MV-4-11 (cell line): ENCODE measurements at regions not wholly inside any gene's neighbourhood (a gene's known extent, or its start where the extent isn't known, plus 50 kb on each side); places are given as distances from the start of the nearest gene placed in this dataset.
A peak's percentile ranks its signal among the peaks of the same experiment; 100 is the strongest.

Experiments used
- DNase-seq: peaks from one replicate; lab custom pipeline; 2025; lab: John Stamatoyannopoulos, UW

GRCh38 chr9:28821240-28821639, 1248.0 kb upstream of the C9orf72 start:
- no peak for DNase-seq

GRCh38 chr9:28824432-28824963, 1251.2 kb upstream of the C9orf72 start:
- no peak for DNase-seq

- no peak for DNase-seq
These were observed 1259.0 kb upstream of the C9orf72 start for GRCh38 chr9:28832168-28832770.

- DNase-seq: no peak
These were observed 1260.9 kb upstream of the C9orf72 start for GRCh38 chr9:28834156-28834555.

GRCh38 chr9:28839778-28840430, 1266.6 kb upstream of the C9orf72 start:
- no peak for DNase-seq

- peak; percentile 92 for DNase-seq
These were observed 1268.5 kb upstream of the C9orf72 start for GRCh38 chr9:28841775-28842174.

GRCh38 chr9:28847331-28847730, 1274.0 kb upstream of the C9orf72 start:
- DNase-seq: no peak

GRCh38 chr9:28848671-28849070, 1275.4 kb upstream of the C9orf72 start:
- DNase-seq: no peak

GRCh38 chr9:28853477-28853876, 1280.2 kb upstream of the C9orf72 start:
- peak; percentile 47 for DNase-seq

GRCh38 chr9:28866951-28867350, 1293.7 kb upstream of the C9orf72 start:
- DNase-seq: no peak

GRCh38 chr9:28868228-28868990, 1295.1 kb upstream of the C9orf72 start:
- DNase-seq: peak; percentile 23

- no peak for DNase-seq
These were observed 1309.2 kb upstream of the C9orf72 start for GRCh38 chr9:28882529-28882928.

- no peak for DNase-seq
These were observed 1310.0 kb upstream of the C9orf72 start for GRCh38 chr9:28883234-28883633.

- no peak for DNase-seq
These were observed 1314.1 kb upstream of the C9orf72 start for GRCh38 chr9:28887188-28887884.

GRCh38 chr9:28888806-28889205, 1315.5 kb upstream of the C9orf72 start:
- no peak for DNase-seq

GRCh38 chr9:28892538-28892937, 1319.3 kb upstream of the C9orf72 start:
- no peak for DNase-seq

GRCh38 chr9:28899267-28899666, 1326.0 kb upstream of the C9orf72 start:
- DNase-seq: no peak

- DNase-seq: no peak
These were observed 1326.6 kb upstream of the C9orf72 start for GRCh38 chr9:28899926-28900325.

- no peak for DNase-seq
These were observed 1327.1 kb upstream of the C9orf72 start for GRCh38 chr9:28900406-28900805.

GRCh38 chr9:28909526-28909925, 1336.2 kb upstream of the C9orf72 start:
- DNase-seq: no peak

GRCh38 chr9:28912621-28913020, 1339.3 kb upstream of the C9orf72 start:
- DNase-seq: no peak

GRCh38 chr9:28915202-28915930, 1342.1 kb upstream of the C9orf72 start:
- no peak for DNase-seq
